ENCODE measurements at regions not wholly inside any gene's neighbourhood (a gene's known extent, or its start where the extent isn't known, plus 50 kb on each side); places are given as distances from the start of the nearest gene placed in this dataset.
"Not testable (repeated sequence)": the region's sequence is repeated elsewhere in the genome, so short reads cannot be mapped to it uniquely, and the experiment has no call there.

DNA sequence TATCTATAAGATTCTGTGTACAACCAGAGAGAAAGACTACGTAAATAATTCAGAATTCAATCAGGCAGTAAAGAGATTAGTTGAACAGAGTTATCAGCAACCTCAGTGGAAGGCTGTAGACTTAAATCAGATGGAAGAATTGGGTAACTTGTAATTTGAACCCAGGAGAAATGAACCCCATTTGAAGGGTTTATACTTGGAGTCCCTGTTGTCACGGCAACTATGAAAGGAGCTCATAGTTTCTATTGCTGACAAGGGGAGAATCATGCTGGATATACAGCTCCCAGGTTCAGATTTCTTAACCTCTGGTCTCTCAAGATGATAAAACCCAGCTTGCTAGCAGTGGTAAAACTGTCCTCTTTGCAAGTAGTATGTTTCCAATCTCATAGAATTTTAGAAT lies 54.4 kb upstream of the BMP4 start:
- no peak for DNase-seq (ENCODE audit: low read depth)

DNA sequence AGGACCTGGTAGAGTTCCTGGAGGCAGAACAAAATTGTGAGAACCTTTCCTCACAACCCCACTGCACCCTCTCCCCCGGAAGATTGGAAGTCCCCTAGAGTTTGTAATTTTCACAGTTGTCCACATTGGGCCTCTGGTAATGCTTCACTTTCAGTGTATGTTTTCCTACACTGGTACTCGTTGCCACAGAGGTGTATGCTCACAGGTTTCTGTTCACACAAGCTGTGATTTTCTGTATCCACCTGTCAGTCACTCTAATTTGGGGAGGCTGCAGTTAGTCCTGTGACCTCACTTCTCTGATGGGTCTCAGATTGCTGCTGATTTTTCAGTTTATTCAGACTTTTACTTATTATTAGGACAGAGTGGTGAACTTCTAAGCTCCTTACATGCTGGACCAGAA lies 66.4 kb upstream of the BMP4 start:
- DNase-seq (ENCODE audit: low read depth), result no peak

DNA sequence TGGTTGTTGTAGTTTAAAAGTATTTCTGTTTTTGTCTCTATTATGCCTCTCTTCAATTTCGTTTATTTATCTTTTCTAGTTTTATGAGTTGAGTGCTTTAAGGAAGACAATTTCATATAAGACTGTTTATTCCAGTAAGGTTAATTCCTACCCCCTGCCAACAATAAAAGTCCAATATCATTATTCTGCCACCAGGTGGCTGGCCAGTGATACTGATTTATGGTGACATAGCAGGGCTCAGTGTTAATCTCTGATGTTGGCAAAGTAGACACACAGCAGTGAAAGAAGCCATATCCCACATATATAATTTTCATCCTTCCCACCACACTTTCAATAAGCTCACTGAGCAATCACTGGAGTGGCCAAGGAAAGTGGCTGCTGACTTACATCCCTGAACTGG lies 69.0 kb upstream of the BMP4 start:
- no peak for DNase-seq (ENCODE audit: low read depth)

DNA sequence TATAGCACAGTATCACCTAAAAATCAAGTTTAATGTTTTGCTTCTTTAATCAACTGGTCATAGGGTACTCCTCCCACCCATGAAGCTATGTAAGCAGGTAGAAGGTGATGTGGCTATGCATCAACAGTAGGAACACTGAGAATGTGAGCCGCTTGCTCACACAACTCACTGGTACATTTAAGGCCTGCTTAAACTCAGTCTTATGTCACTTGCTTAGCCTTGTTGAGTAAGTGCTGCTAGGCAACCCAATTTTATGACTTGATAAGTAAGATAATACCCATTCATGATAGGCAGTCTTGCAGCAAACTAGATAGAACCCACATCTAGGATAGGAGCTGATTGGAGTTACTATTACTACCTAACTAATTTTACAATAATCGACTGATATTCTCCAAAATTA lies 70.0 kb upstream of the BMP4 start:
- DNase-seq (ENCODE audit: low read depth), result no peak

DNA sequence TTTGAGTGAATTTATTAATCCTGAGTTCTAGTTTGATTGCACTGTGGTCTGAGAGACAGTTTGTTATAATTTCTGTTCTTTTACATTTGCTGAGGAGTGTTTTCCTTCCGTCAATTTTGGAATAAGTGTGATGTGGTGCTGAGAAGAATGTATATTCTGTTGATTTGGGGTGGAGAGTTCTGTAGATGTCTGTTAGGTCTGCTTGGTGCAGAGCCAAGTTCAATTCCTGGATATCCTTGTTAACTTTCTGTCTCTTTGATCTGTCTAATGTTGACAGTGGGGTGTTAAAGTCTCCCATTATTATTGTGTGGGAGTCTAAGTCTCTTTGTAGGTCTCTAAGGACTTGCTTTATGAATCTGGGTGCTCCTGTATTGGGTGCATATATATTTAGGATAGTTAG lies 74.4 kb upstream of the BMP4 start:
- not testable (repeated sequence) for DNase-seq (ENCODE audit: low read depth)

DNA sequence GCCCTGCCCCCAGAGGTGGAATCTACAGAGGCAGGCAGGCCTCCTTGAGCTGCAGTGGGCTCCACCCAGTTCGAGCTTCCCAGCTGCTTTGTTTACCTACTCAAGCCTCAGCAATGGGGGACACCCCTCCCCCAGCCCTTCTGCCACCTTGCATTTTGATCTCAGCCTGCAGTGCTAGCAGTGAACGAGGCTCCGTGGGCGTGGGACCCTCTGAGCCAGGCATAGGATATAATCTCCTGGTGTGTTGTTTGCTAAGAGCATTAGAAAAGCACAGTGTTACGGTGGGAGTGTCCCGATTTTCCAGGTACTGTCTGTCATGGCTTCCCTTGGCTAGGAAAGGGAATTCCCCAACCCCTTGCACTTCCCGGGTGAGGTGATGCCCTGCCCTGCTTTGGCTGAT lies 76.7 kb upstream of the BMP4 start:
- not testable (repeated sequence) for DNase-seq (ENCODE audit: low read depth)

DNA sequence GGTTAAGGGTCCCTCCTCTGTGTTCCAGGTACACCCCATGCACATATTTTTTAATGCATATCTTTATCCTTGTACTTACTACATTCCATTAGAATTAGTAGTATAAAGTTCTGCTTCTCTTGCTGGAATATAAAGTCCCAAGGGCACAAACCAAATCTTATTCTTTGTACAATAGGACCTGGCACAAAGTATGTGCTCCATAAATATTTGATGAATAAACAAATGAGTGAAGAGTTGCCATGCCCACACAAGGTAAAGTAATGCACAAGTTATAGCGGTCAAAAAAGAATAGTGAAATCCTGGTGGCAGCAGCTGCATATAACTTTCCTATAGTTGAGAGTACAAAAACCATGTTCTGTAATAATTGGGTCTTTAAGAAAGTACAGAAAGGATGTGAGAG lies 82.1 kb upstream of the BMP4 start:
- DNase-seq (ENCODE audit: low read depth), result no peak

DNA sequence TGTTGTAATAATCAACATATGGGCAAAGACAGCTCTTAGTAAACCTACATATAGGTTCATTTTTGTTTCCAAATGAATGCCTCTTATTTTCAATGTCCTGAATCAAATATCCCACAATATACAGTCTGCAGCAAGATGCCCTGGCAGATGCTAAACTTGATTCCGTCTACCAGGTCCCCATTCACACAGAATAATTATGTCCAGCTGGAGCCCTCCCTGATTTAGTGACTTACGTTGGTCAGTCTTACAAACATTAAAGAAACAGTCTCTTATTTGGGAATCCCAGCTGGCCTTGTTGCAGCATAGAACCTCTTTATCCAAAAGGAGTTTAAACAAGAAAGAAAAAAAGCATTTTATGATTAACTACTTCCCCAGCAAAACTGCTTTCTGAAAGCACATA lies 82.7 kb upstream of the BMP4 start:
- DNase-seq (ENCODE audit: low read depth), result no peak

DNA sequence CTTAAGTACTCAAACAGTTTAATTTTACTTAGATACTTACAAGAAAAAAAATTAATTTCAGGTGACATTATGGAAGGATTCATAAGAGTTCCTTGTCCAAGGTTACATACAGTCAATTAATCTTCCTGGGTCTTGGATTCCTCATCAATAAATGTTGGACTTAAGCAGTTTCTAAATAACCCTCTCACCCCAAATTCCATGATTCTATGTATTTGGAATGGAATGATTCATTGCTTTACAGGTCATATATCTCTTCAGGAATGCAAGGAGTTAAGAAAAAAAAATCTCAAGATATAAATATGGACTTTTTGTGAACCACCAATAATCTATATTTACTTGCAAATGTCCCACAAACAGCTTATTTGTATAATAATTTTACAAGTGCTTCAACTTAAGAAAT lies 84.2 kb upstream of the BMP4 start:
- DNase-seq (ENCODE audit: low read depth), result no peak

DNA sequence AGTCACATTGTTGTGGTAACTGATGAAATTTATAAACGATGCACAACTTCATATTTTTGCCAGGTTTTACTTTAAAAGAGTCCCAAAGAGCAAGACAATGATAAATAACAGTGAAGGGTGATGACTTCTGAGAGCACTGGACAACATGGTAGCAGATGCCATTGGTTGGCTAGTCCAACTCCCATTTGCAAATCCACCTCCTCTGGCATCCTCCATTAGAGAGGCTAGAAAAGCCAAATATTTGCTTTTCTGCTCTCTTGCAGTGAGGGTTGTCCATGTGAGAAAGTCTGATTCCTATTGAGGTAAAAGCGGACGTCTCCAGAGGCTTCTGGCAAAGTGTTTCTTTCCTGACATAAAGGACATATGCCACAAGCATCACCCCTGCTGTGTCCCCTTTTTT lies 89.6 kb upstream of the BMP4 start:
- no peak for DNase-seq (ENCODE audit: low read depth)

DNA sequence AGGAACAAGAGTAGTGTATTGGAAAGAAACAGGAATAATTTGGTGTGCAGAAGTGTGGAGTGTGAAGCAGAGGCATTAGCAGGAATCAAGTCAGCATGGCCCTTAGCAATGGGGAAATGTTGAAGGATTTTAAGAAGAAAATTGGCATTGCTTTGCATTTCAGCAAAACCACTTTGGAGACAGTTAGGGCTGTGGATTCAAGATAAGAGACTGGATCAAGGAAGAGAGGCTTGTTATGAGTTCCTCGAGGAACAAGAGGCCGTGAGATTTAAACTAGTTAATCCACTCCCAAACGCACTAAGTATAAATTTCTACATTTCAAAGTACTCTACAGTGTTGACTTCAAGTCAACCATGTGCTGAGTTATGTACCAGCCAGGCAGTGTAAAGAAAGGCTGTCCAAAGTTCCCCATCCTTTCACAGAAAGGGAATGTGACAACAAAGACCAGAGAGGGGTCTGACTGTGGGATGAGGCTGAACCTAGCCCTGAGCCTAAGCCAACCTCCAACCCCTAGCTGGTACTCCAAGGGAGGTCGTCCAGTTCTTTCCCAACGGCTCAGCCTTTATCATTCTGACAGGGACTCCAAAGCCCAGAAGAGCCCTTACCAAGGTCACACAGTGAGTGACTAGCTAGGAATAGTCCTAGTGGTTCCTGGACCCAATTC lies 91.2 kb upstream of the BMP4 start:
- no peak for DNase-seq (ENCODE audit: low read depth)

DNA sequence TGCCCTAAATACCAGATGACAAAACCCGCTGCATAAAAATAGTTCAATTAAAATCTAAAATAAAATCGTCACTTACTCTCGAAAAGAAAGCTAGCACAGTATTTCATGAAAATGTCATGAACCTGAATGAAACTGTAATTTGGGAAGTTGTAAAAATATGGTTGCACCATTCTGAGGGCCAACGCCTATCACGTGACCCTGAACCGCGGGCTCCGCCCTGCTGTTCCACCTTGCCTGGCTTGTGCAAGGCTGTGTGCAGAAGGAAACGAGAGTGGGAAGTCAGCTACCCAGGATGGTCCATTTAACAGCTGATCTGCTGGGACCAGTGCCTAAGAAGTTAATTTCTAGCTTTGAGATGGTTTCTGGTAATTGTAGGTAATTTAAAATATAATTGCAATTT lies 91.7 kb upstream of the BMP4 start:
- no peak for DNase-seq (ENCODE audit: low read depth)

DNA sequence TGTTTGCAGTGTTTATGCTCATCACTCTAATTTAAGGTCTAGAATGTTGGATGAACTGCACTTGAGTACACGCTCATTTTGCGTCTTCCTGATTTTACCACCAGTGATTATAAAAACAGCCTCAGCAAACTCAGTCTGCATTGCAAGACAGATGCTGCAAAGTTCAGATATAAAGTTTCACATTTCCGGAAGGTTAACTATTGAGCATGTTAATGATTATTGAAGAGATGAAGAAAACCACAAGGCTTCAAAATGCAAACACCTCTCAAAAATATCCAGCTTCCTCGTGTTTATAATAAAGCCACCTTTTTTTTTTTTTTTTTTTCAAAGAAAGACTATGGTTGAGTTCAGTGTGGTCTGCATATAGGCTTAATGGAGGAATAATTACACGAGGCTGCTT lies 92.1 kb upstream of the BMP4 start:
- DNase-seq (ENCODE audit: low read depth), result no peak

DNA sequence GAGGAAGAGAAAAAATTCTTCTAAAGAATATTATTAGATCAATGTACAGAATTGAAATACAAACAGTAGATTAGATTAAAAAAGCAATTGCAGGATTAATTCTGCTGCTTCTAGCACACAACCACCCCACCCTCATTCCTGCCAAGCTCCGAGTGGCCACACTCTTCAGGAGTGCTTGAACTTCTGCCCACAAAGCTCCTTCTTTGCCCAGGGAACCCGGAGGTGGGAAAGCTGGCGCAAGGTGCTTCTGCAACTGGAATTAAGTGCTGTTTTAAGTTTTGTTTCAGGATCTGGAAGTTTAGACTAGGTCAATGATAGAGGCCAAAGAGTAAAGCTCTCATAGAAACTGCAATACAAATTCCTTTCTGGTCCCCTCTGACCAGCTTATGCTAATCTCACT lies 94.1 kb upstream of the BMP4 start:
- no peak for DNase-seq (ENCODE audit: low read depth)

DNA sequence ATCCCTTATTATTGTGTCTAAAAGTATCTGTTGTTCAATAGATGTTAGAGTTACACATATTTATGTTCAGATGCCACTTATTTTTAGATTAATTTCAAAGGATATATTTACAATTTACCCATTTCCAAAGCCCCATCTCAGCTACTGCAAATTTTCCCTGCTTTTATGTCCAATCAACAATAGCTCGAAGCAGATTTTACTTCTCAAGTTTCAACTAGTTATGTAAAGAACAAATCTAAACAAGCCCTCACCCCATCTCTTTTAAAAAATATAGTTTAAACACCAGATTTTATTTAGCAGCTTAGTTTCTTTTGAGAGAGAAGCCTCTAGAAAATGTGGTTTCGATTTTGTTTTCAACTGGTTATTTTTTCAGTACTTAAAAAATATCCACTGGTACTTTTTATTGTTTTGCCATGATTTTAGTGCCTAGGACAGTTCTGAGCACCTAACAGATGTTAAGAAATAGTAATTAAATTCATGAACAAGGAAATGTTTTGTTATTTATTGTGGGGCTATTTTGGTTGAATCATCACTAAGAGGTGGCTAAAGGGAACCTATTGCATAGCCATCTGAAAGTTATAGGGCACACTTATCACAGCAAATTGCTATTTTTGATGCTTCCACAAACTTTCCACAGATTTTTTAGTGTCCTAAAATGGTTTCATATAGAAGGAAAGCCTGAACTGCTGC lies 96.2 kb upstream of the BMP4 start:
- DNase-seq (ENCODE audit: low read depth), result no peak

DNA sequence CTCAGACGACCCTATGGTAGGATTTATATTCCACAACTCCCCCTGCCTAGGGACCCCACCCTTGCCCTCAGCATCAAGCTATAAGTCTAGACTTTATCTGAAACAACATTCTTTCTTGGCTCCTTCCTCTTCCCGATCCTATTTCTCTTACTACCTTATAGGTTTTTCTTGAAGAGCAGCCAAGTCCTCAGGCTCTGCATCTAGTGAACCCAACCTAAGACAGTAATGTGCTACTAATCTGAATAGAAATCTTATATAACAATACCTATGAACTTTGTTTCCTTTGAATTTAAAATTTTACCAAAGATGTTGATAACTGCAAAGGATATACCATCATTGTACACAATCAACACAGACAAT lies 96.7 kb upstream of the BMP4 start:
- no peak for DNase-seq (ENCODE audit: low read depth)

DNA sequence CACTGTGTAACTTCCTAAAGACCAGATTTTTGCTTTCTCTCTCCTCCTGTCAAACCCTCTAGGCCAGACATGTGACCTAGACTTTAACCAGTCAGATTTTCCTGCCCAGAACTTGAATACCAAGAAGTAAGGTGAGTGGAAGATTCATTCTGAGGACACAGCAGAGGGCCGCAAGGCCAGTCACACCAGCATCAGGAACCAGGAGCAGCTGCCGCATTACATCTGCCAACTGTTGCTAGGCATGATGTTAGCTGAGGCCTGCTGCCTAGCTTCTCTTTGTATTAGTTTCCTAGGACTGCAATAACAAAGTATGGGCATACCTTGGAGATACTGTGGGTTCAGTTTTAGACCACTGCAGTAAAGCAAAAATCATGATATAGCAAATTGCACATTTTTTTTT lies 101.9 kb upstream of the BMP4 start:
- no peak for DNase-seq (ENCODE audit: low read depth)

DNA sequence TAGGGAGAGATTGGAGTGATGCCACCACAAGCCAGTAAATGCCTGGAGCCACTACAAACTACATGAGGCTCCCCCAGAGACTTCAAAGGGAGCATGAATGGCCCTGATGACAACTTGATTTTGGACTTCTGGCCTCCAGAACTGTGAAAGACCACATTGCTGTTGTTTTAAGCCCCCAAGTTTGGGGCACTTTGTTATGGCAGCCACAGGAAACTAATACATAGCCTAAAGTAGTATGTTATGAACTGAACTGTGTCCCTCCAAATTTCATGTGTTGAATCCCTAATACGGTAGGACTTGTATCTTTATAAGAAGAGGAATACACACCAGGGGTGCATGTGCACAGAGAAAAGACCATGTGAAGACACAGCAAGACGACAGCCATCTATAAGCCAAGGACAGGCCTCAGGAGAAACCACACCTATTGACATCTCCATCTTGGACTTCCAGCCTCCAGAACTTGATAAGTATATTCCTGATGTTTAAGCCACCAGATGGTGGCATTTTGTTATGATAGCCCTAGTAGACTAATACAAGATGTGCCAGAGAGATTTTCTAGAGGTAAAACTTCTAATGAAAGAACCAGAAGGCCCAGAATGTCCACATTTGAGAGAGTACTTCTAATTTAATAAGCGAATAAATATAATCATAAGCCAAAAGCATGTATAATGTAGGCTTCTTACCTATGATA lies 127.1 kb upstream of the BMP4 start:
- DNase-seq (ENCODE audit: low read depth), result no peak

DNA sequence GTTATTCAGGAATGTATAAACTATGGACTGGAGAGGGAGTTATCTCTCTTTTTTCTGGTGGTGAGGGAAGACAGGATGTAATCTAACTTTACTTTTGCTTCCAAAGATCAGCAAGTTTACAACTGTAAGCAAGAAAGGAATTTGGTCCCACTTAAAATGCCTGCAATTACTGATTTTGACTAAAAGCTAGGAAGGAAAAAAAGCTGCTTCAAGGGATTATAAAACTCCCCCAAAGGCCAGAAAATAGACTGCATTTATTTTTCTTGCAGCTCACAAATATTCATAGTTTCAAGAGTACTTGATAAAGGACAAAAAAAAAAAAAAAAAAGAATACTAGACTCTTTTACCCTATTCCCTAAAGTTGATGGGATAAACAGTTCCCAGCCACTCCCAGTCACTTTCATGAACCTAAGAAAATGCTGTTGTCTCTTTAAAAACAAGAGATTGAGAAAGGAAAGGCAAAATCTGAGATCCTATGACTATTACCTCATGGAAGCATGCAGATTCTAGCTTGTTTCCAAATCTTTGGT lies 128.7 kb upstream of the BMP4 start:
- no peak for DNase-seq (ENCODE audit: low read depth)

DNA sequence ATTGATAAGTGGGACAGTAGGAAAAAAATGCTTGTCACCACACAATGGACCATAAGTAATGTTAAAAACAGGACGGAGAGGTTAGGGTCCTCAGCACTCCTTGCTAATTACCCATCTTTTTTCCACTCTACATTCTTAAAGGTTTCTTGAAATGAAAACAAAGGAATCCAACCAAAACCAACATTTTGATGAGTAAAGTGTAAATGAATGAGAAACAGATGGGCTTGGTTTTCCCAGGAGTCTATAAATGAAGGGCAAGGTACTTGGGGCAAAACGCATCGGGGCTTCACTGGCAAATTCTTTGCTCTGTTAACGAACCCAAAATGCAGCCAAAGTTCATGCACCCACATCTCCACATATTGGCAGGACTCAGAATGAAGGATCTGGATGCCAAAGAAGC lies 129.2 kb upstream of the BMP4 start:
- no peak for DNase-seq (ENCODE audit: low read depth)

DNA sequence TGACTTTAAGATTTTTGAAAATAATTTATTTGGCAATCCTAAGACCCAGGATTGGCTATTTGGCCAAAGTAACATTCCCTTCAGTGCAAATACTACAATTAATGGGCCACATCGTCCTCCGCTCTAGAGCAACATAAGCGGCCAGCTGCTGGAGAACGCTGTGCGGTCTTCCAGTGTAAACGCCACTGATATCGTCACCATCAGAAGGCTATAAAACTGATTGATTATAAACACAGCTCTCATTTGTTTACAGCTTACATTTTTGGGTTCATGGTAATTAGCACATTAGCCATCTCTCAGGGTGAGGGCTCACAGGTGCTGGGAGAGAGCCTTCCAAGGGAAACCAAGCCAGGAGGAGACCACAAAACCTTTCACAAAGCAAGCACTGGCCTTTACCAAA lies 130.1 kb upstream of the BMP4 start:
- DNase-seq (ENCODE audit: low read depth), result no peak

DNA sequence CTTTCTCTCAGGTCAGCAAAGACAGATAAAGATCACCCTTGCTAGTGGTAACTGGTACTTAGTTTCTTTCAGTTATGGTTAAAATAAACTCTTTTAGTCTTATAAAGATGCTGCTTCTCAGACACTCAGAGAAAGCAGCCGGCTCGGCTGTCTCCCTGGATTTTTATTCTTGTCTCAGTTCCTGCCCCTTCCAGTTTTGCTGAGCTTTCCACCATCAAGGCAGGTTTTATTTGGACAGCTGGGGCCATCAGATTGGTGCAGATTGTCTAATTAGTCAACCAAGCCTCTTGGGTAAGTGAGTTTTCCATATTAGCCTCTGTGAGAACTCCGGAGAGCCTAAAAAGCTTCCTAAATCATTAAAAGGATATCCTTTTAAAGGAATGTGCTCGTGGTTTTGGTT lies 130.8 kb upstream of the BMP4 start:
- no peak for DNase-seq (ENCODE audit: low read depth)

DNA sequence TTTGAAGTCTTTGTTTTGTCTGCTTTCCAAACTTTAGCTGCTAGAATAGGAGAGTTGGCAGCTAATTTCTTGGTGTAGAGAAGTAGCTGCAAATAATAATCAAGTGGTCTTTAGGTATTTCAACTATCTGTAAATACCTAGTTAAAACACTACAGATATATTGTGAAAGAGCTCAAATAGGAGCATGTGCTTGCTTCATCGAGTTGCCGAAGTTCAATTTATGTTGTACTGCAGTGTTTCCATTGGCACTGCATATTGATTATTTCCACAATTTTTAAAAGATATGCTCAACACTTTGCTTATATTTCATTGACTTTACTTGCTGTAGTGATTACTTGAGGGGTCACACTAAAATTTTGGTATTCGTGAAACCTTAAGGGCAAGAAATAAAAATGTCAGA lies 131.6 kb upstream of the BMP4 start:
- DNase-seq (ENCODE audit: low read depth), result no peak

DNA sequence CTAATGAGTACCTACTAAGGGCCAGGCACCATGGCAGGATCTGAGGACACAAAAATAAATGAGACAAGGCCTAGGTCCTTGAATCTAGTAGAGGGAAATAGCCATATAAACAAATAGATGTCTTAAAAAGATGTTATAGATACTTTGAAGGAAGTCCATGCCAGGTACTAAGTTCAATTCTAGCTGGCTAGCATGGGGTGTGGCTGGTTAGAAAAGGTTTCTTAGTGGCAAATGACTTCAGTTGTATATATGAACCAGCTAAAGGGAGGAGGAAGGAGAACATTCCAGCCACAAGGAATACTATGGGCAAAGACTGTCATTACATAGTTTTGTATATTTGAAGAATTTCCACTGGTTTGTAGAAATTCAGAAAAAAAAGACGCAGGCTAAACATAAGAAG lies 133.6 kb upstream of the BMP4 start:
- no peak for DNase-seq (ENCODE audit: low read depth)

All from stimulated activated CD8-positive, alpha-beta memory T cell treated with anti-CD3 and anti-CD28 coated beads, Interleukin-15, amount 100 ng/mL, for 24 hours (primary cell).